Stimulated activated CD8-positive, alpha-beta memory T cell treated with anti-CD3 and anti-CD28 coated beads, Interleukin-4, amount 100 ng/mL, for 1 hour (primary cell): ENCODE measurements at regions not wholly inside any gene's neighbourhood (a gene's known extent, or its start where the extent isn't known, plus 50 kb on each side); places are given as distances from the start of the nearest gene placed in this dataset.

Source experiments
- DNase-seq, 2 donors: peaks; one replicate each; pipeline ENCODE4 v3.0.0-alpha.2; 2020; ENCODE audit warnings: low read depth in 2 of 2, low spot score in 1 of 2

DNA sequence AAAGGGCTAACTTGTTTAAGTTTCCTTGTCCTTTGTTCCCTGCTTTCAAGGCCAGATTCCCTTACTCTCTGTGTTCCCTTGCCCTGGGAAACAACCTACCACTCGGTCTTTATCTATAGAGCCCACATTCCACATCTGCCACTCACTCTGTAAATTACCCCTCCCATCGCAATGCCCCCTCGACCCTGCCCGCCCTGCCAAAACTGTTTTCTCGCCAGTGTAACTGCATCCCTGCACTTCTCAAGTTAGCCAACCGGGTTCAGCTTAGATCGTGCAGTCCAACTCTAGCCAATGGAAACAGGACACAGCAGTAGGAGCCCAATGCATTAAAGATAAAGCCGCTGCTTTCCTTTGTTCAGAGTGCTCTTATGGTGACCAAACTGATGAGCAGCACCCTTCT lies 263.6 kb downstream of the TBL1XR1 start:
- no peak for DNase-seq

DNA sequence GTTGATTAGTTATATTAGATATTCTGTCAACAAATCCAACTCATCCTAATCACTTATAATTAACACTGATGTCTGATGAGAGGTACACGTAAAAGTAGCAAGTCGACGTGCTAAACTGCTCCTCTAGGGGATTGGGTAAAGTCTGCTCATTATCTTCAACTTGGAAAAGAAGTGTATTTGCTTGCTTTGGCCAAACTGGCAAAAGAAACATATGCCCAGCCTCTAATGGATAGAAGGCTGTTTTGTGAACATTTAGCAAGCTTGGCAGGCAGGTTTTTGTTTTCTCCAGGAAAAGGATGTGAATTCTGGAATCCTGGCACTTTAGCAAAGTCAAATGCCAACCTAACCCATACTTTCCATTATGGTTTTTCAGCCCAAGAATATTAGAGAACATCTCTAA lies 264.8 kb downstream of the TBL1XR1 start:
- no peak for DNase-seq

GRCh38 chr3:176931991-176932390 lies 265.3 kb downstream of the TBL1XR1 start:
- DNase-seq = no peak

DNA sequence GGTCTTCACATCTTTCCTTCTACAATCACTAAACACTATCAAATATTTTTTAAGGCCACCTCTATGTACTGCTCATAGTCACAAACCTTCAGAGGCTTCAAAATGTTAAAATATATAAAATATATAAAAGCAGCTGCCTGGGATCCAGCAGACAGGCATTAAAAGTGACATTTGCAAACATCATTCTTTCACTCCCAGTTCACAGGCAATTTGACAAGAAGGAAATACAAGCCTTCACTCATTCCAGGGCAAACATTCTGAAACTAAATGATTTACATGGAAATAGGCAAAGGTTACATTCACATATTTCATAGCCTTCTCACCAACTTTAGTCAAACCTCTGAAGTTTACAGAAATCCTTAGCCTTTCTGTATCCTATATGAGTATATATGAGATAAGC lies 266.3 kb downstream of the TBL1XR1 start:
- DNase-seq = no peak

- no peak for DNase-seq
These were observed 268.7 kb downstream of the TBL1XR1 start for GRCh38 chr3:176928582-176928931.

GRCh38 chr3:176927706-176928581 lies 269.3 kb downstream of the TBL1XR1 start:
- no peak for DNase-seq

GRCh38 chr3:176927280-176927679 lies 270.0 kb downstream of the TBL1XR1 start:
- no peak for DNase-seq

DNA sequence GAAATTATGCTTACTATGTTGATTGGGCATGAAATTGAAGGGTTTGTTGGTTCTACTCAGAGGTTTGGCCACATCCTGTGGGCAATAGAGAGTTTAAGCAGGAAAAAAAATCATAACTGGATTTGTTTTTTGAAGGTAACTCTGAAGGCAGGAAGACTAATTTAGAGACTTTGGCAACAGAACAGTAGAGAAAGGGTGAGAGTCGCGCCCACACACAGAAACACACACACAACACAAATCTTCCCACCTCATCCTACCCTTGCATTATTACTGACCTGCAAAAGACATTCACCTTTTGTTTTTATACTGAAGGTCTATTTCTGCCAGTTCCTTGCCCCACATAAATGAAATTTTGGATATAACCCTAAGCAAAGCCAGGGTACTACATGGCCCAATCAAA lies 270.6 kb downstream of the TBL1XR1 start:
- no peak for DNase-seq

- no peak for DNase-seq
These were observed 271.2 kb downstream of the TBL1XR1 start for GRCh38 chr3:176926034-176926433.

DNA sequence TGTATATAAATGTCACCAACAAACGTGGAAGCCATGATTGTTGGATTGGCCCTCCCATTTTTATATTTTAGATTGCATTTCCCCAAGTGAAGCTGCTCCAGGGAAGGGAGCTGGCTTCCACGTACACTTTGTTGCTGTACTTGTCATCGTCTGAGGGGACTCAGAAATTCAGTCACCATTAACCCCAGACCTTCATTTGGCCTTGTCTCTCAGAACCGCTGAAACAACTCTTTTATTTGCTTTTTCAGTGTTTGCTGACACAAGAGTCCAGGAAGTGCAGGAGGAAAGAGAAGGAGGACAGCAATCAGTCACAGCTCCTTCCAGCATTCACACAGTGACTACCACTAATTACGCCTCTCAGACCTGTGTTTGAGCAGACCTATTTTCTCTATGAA lies 276.5 kb downstream of the TBL1XR1 start:
- no peak for DNase-seq

DNA sequence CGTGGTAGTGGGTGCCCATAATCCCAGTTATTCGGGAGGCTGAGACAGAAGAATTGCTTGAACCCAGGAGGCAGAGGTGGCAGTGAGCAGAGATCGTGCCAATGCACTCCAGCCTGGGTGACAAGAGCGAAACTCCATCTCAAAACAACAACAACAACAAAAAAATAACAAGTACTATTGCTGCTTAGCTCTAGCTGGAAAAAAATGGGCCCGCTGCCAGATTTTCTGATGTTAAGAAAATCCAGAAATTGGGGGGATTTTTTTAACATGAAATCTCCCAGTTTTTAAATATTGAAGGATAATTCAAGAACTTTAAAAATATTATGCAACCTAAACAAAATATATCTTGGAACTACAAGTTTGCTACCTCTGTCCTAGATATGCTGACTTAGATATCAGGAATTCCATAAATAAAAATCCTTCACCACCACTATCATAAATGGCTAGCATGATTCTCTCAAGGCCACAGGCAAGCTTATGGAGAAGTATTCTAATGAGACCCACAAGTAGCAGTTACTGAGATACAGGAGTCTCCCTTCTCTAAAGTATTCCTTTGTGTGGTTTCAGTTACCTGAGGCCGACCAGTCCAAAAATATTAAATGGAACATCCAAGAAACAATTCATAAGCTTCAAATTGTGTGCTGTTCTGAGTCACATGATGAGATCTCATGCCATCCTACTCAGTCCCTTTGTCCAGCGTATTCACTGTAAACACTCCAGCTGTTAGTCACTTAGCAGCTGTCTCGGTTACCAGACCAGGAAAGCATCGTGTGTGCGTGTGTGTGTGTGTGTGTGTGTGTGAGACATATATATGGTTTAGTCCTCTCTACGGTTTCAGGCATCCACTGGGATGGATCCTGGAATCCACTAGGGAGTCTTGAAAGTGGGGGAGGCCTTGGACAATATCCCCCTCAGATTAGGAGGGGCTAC lies 277.2 kb downstream of the TBL1XR1 start:
- DNase-seq = no peak

DNA sequence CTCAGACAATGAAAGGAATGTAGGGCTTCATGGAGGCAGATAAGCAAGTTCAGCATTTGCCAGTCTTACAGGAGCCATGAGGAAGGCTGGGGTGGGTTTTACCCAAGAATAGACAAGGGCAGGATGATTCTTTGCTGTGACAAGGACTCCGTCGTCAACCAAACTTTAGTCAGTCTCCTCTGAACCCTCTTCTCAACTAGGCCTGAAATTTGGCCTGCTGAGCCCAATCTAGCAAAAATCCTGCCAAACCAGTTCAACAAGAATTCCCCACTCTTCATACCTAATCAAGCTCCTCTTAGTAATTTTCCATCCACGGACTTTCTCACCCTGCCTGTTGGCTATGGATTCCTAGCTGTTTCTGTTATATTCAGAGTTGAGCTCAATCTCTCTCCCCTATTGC lies 280.5 kb downstream of the TBL1XR1 start:
- DNase-seq = no peak

DNA sequence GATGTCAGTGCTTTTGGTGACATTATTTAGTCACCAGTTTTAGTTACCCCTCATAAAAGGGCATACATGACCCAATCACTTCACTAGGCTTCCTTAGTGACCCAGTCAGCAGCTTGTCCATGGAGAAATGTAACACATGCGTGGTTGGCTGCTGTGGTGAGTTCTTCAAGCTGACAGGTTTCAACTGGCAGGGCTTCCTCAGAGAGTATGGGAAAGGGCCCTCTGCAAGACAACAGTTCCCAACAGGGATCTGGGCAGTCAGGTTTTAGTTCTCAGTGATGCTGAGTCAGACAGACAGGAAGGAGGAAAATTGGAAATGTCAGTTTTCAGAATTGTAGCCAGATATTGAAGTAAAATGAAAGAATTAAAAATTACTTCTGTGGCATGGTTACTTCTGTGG lies 282.5 kb downstream of the TBL1XR1 start:
- no peak for DNase-seq

- no peak for DNase-seq
These were observed 285.7 kb downstream of the TBL1XR1 start for GRCh38 chr3:176911579-176911978.

GRCh38 chr3:176909044-176909443 lies 288.2 kb downstream of the TBL1XR1 start:
- DNase-seq = no peak

DNA sequence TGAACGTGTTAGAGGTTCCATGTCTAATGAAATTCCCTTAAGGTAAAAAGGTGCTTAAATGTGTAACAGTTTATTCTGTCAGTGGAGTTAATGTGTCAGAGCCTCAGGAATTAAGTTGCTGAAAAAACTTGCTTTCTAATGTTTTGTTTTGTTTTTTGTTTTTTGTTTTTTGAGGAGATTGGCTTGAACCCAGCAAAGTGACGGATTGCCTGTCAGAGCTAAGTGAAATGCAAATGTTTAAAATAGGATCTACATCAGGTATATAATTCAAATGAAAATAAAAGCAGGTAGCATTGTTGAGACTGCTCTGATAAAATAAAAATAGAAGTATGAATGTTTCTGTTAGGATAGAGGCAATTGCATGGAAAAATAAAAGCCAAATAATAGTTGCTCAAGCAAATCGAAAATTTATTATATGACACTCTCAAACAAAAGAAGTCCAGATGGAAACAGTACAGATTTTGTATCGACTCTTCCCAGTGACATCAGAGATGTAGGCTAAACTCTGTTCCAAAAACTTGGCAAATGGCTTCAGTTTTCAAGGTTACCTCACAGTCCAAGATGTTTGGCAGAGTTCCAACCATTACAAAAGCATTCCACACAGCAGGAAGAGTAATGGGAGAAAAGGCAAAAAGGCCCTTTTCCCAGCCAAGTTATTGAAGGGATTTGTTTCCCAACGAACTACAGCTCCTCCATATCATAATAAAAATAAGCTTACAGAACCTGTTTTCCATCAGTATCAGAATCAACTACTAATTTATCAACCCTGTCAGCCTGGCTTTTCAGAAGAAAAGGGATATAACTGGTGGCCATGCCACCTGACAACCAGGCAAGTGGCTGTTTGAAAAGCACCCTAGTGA lies 291.0 kb downstream of the TBL1XR1 start:
- no peak for DNase-seq

GRCh38 chr3:176905331-176905730 lies 292.0 kb downstream of the TBL1XR1 start:
- no peak for DNase-seq

DNA sequence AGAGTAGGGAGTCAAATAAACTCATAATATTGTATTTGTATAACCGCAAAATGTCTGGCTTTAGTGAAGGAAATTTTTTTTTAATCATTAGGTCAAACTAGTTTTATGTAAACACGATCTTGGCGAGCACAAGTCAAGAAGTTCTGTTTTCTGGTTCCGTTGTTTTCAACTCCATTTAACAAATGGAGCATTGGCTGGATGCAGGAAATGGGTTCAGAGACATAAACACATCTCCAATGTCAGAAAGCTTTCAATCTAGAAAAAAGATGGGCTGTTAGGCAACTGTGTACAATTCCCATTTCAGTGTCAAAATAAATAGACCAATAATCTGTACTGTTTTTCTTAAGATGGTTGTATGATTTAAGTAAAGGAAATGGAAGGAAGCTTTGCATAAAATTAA lies 292.8 kb downstream of the TBL1XR1 start:
- no peak for DNase-seq

DNA sequence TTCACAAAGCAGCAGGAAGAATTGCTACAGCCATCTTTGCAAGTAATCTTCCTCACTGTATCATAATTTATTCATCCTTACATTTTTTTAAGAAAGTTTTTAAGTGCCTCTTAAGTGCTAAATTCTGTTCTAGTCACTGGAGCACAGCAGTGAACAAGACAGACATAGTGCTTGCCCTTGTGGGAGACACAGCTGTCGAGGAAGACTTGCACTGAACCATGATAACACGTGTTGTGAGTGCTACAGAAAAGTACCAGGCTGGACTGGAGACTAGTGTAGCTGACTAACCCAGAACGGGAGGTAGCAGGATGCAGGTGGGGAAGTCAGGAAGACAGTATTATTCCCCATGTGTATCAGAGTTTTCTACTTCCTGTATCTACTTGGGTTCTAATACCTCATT lies 300.6 kb downstream of the TBL1XR1 start:
- no peak for DNase-seq

DNA sequence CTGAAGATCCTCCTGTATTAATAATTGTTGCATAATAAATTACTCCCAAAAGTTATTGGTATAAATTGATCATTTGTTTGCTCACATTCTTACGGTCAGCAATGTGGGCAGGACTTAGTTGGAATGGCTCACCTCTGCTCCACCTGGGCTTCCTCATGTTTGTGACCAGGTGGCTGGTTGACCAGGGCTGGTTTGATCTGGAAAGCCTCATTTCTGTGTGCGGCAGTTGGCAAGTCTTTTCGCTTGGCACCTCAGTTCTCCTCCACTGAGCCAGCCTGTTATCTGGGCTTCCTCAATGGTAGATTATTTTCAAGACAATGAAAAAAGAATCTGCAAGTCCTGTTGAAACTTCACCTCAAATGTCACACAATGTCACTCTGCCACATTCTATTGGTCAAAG lies 301.1 kb downstream of the TBL1XR1 start:
- no peak for DNase-seq

GRCh38 chr3:176879710-176880109 lies 317.6 kb downstream of the TBL1XR1 start:
- no peak for DNase-seq
